GM19351 (cell line): ENCODE measurements at regions not wholly inside any gene's neighbourhood (a gene's known extent, or its start where the extent isn't known, plus 50 kb on each side); places are given as distances from the start of the nearest gene placed in this dataset.

Experiments used
- ATAC-seq: cut with Tn5 transposase; IDR thresholded peaks from one replicate; pipeline ENCODE4 v1.9.1; 2021; ENCODE audit warnings: mild to moderate bottlenecking, moderate library complexity; ENCODE audit not compliant: unreplicated experiment

- ATAC-seq, result no peak
Measured at GRCh38 chr3:44186712-44187111, 55.0 kb upstream of the TOPAZ1 start.
